ENCODE measurements at regions not wholly inside any gene's neighbourhood (a gene's known extent, or its start where the extent isn't known, plus 50 kb on each side); places are given as distances from the start of the nearest gene placed in this dataset.

DNA sequence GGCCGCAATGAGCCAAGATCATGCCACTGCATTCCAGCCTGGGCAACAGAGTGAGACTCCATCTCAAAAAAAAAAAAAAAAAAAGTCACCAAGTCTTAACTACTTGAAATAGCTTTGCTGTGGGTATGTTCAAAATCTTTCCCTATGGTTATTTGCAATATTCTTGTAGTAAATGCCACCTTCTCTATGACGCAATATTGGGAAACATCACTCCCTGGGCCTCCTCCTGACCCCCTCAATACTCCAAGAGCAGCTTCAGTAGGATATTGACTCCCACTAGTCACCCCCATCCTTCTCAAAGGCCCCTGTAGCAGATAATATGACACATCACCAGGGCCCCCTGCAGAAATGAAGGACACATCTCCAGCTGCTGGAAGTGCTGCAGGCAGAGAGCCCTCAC lies 137.8 kb downstream of the AIPL1 start:
- no peaks in the 10 kb centered on the region for H3K9me3 ChIP-seq (ENCODE audit: insufficient read depth in 2 of 2, low read depth in 1 of 2, low read length in 1 of 2)
- H2BK20ac ChIP-seq (ENCODE audit: low read length): no peak overlapping the region
- no peak overlapping the region for H2BK5ac ChIP-seq (ENCODE audit: low read depth, low read length)
- H4K8ac ChIP-seq (ENCODE audit: extremely low read depth, insufficient read depth, low read length): no peak overlapping the region
- no peak overlapping the region for H3K4me3 ChIP-seq (ENCODE audit: extremely low read depth in 1 of 4, insufficient read depth in 2 of 4, low read depth in 3 of 4, low read length in 4 of 4)
- no peaks in the 10 kb centered on the region for H3K36me3 ChIP-seq (ENCODE audit: control insufficient read depth in 2 of 4, insufficient read depth in 4 of 4, low read length in 3 of 4)
- no peak for FAIRE-seq
- no peak for DNase-seq (ENCODE audit: low read depth in 1 of 2, low spot score in 2 of 2)
- H3K23ac ChIP-seq (ENCODE audit: insufficient read length): no peak overlapping the region
- no peak overlapping the region for H2BK120ac ChIP-seq (replicated peaks; ENCODE audit: low read depth, low read length)
- H3K9ac ChIP-seq (replicated peaks in 1 of 4; ENCODE audit: extremely low read depth in 1 of 4, low read depth in 3 of 4, low read length in 3 of 4): no peak overlapping the region
- ChIA-PET CTCF (ENCODE audit: partially characterized antibody) (interaction anchor here (0.6 to 1.9 kb wide), 7 partner anchors 11 to 550 kb away, joined by 3 to 7 read pairs (median 3); no protein-coding TSS in a partner anchor), POLR2A (ENCODE audit: partially characterized antibody) (no interaction called here)
- H4K91ac ChIP-seq (replicated peaks; ENCODE audit: insufficient read length, low read length): no peak overlapping the region
- no peaks in the 10 kb centered on the region for H4K20me1 ChIP-seq (replicated peaks in 1 of 2; ENCODE audit: control insufficient read depth in 1 of 2, insufficient read depth in 2 of 2, low read length in 2 of 2)
- H2BK12ac ChIP-seq (ENCODE audit: low read depth, low read length): no peak overlapping the region
- no peak overlapping the region for H3K4ac ChIP-seq (replicated peaks; ENCODE audit: insufficient read length, low read depth, low read length)
- no peak overlapping the region for H4K5ac ChIP-seq (ENCODE audit: insufficient read length, low read depth, low read length)
- H3K79me1 ChIP-seq (ENCODE audit: low read depth, low read length): no peaks in the 10 kb centered on the region; the same call in 1 of the 2 replicates
- no peaks in the 10 kb centered on the region for H3K23me2 ChIP-seq (ENCODE audit: low read depth, low read length)
- H3K4me2 ChIP-seq (ENCODE audit: insufficient read depth in 1 of 2, low read depth in 2 of 2, low read length in 2 of 2): no peak overlapping the region
- no peak overlapping the region for H3K14ac ChIP-seq (ENCODE audit: insufficient read length)
- no peak overlapping the region for H3K18ac ChIP-seq (ENCODE audit: extremely low read depth, low read length)
- H2AFZ ChIP-seq (ENCODE audit: low read length): no peak overlapping the region
- no peak overlapping the region for H3K27ac ChIP-seq (ENCODE audit: low read depth, low read length)
- H3K4me1 ChIP-seq (replicated peaks in 1 of 4; ENCODE audit: control insufficient read depth in 3 of 4, insufficient read depth in 4 of 4, low read length in 3 of 4): no peaks in the 10 kb centered on the region
- H3K56ac ChIP-seq (replicated peaks; ENCODE audit: insufficient read length, low read depth, low read length): no peak overlapping the region
- 93% methylated on average over 2 of the region's 2 CpGs; no CpG with 5 or more reads in 1 of the 2 experiments for WGBS, 2 experiments (ENCODE audit: extremely low coverage in 1 of 2, insufficient coverage in 1 of 2, insufficient read length in 1 of 2, insufficient replicate concordance in 2 of 2, low coverage in 1 of 2, low lambda C conversion rate in 2 of 2, missing lambda C conversion rate in 1 of 2)
- no peaks in the 10 kb centered on the region for H3K79me2 ChIP-seq (ENCODE audit: control insufficient read depth in 1 of 2, insufficient read depth in 2 of 2, low read length in 2 of 2)
- H2AK5ac ChIP-seq (ENCODE audit: low read depth, low read length): no peak overlapping the region
- no peak overlapping the region for H2BK15ac ChIP-seq (ENCODE audit: low read length)
- no peaks in the 10 kb centered on the region for H3K27me3 ChIP-seq (replicated peaks in 1 of 4; ENCODE audit: control insufficient read depth in 3 of 4, extremely low read depth in 1 of 4, insufficient read depth in 3 of 4, low read length in 3 of 4)
- no peak for TF ChIP-seq KDM1A (IDR thresholded peaks at IDR 0.05; ENCODE audit: borderline replicate concordance, low read length)
- no peak for TF ChIP-seq KDM5A (IDR thresholded peaks at IDR 0.05; ENCODE audit: low read length)
- no peak for TF ChIP-seq TBP (IDR thresholded peaks at IDR 0.05; ENCODE audit: low read depth, low read length)
- TF ChIP-seq EGR1 (IDR thresholded peaks at IDR 0.05; ENCODE audit: borderline replicate concordance, low read depth, low read length): no peak
- TF ChIP-seq SRF (IDR thresholded peaks at IDR 0.05; ENCODE audit: low read depth, low read length): no peak
- no peak for TF ChIP-seq ASH2L (IDR thresholded peaks at IDR 0.05; ENCODE audit: low read length)
- no peak for TF ChIP-seq PHF8 (conservative IDR thresholded peaks at IDR 0.05; ENCODE audit: low read depth, low read length)
- no peak for TF ChIP-seq CTBP2 (IDR thresholded peaks at IDR 0.05; ENCODE audit: borderline replicate concordance, insufficient read depth, insufficient read length, low read length)

Data from H1 (cell line).